Uterus (tissue), 3 donors: ENCODE measurements at regions not wholly inside any gene's neighbourhood (a gene's known extent, or its start where the extent isn't known, plus 50 kb on each side); places are given as distances from the start of the nearest gene placed in this dataset.

Experiments
- DNase-seq, 2 donors: peaks; one replicate each; pipeline ENCODE4 v3.0.0-alpha.2; 2019 to 2020
- H3K27ac ChIP-seq, 2 donors: fragments of 200-600 bp; sonication (generic); 1 replicate in 1 of 2; 2 replicates in 1 of 2; pipeline ENCODE4 v1.5.1; 2016 to 2018
- H3K27me3 ChIP-seq, 2 donors: fragments of 200-600 bp; sonication (generic); one replicate each; pipeline ENCODE4 v1.5.1; 2018 to 2019; ENCODE audit warnings: control low read depth in 1 of 2
- H3K36me3 ChIP-seq, 2 donors: fragments of 200-600 bp; sonication (generic); one replicate each; pipeline ENCODE4 v1.5.1; 2019; ENCODE audit warnings: control low read depth in 1 of 2
- H3K4me1 ChIP-seq, 2 donors: fragments of 200-600 bp; sonication (generic); one replicate each; pipeline ENCODE4 v1.5.1; 2018 to 2019; ENCODE audit warnings: control low read depth in 1 of 2
- H3K4me3 ChIP-seq, 2 donors: fragments of 200-600 bp; sonication (generic); 1 replicate in 1 of 2; 2 replicates in 1 of 2; pipeline ENCODE4 v1.5.1; 2018 to 2019; ENCODE audit warnings: mild to moderate bottlenecking in 1 of 2
- H3K9me3 ChIP-seq, 2 donors: fragments of 200-600 bp; sonication (generic); one replicate each; pipeline ENCODE4 v1.5.1; 2019; ENCODE audit warnings: control low read depth in 1 of 2
- POLR2A ChIP-seq, 2 donors: fragments of 450-650 bp; IDR thresholded peaks; one replicate each; pipeline ENCODE4 v1.6.1; 2016; ENCODE audit warnings: antibody characterized with exemption in 2 of 2, mild to moderate bottlenecking in 1 of 2, moderate library complexity in 1 of 2
- intact Hi-C: fragments of 100-400 bp; cut with DNase I; formaldehyde crosslinking; loops from one replicate; pipeline ENCODE4 v1.15.1; 2023; ENCODE audit warnings: low total_unique reads
- TF ChIP-seq, protein P1 (sequence below), 4 experiments: fragments of 200-600 bp in 2 of 4; fragments of 450-650 bp in 2 of 4; sonication (generic) in 2 of 4; IDR thresholded peaks; one replicate each; pipeline ENCODE4 v1.5.1; 2016 to 2019; ENCODE audit warnings: antibody characterized with exemption in 4 of 4, mild to moderate bottlenecking in 2 of 4, moderate library complexity in 1 of 4
- donor health status: DM: yes; HTN: yes; CAD: no.

DNA sequence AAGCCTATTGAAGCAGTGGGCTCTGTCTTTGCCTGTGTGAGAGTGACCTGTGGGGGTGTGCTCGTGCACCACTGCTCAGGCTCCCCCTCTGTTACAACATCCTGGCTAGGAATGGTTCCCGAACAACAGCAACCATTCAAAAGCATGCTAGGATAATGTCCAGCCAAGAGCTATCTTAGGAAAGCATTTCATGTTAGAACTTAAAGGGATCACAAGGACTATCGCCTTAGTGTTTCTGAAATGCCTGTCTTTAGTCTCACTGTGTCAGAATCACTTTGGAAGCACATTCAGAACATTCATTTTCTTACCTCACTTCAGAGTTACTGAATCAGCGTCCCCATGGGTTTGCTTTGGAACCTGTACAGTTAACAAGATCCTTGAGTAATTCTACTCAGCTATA is 134.9 kb upstream of the DSEL start:
- Histone ChIP-seq H3K27me3 (no peaks in the 10 kb centered on the region), H3K4me3 (no peak overlapping the region), H3K4me1 (no peaks in the 10 kb centered on the region), H3K9me3 (no peaks in the 10 kb centered on the region), H3K27ac (no peak overlapping the region), H3K36me3 (no peaks in the 10 kb centered on the region)
- TF ChIP-seq POLR2A (IDR thresholded peaks at IDR 0.05) = no peak
- TF ChIP-seq, protein P1, sequence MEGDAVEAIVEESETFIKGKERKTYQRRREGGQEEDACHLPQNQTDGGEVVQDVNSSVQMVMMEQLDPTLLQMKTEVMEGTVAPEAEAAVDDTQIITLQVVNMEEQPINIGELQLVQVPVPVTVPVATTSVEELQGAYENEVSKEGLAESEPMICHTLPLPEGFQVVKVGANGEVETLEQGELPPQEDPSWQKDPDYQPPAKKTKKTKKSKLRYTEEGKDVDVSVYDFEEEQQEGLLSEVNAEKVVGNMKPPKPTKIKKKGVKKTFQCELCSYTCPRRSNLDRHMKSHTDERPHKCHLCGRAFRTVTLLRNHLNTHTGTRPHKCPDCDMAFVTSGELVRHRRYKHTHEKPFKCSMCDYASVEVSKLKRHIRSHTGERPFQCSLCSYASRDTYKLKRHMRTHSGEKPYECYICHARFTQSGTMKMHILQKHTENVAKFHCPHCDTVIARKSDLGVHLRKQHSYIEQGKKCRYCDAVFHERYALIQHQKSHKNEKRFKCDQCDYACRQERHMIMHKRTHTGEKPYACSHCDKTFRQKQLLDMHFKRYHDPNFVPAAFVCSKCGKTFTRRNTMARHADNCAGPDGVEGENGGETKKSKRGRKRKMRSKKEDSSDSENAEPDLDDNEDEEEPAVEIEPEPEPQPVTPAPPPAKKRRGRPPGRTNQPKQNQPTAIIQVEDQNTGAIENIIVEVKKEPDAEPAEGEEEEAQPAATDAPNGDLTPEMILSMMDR (IDR thresholded peaks at IDR 0.05) = no peak
- DNase-seq = peak in 1 of 2 donors; percentile 25
- intact Hi-C loops = no loop called here

DNA sequence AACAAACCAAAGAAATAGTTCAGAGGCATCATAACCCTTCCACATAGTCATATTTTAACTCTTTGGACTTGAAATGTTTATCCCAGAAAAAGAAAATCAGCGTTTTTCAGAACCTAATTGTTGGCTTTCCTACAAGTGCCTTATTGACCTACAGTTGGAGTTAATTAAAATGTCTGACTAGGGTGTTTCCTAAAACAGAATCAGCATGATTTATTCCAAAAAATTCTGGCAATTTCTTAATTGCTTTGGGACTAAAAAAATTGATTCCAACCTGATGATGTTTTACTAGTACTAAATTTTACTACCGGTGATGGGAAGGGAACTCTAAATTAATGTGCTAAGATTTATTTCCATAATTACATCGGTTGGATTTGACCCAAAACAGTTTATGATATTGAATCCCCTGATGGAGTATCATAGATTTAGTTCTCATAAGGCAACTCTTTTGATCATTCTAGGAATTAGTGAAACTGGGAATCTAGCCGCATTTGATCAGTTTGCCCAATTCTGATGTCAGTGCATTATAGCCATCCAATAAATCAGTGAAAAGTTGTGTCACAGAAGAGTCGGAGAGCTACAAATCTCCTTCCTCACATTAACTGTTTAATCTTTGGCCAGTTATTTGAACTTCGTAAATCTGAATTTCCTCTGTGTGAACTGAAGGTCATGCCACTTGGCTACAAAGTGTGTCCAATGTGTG is 134.3 kb upstream of the DSEL start:
- H3K27me3 ChIP-seq = no peaks in the 10 kb centered on the region
- no peaks in the 10 kb centered on the region for H3K4me1 ChIP-seq
- no peak overlapping the region for H3K27ac ChIP-seq
- H3K36me3 ChIP-seq = no peaks in the 10 kb centered on the region
- H3K4me3 ChIP-seq = no peak overlapping the region
- no peaks in the 10 kb centered on the region for H3K9me3 ChIP-seq
- TF ChIP-seq, protein P1 (IDR thresholded peaks at IDR 0.05) = no peak
- no peak for TF ChIP-seq POLR2A (IDR thresholded peaks at IDR 0.05)
- intact Hi-C loops = no loop called here
- no peak for DNase-seq

DNA sequence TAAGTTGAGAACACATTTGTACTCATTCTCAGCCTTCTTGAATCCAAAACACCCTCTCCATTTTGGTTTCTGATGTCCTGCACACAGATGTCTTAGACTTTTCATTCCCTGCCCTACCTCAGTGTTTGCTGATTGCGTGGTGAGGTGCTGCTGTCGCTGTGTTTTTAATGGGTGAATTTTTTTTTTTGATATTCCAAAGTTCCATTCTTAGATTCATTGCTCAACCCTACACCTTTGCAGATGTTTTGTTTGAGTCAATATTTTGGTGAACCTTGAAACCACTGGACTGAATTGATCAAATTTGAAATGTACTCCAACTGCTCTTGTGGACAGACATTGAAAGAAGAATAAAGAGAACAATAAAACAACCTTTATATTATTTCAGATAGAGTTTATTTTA is 130.4 kb upstream of the DSEL start:
- no peak overlapping the region for H3K4me3 ChIP-seq
- H3K4me1 ChIP-seq = no peaks in the 10 kb centered on the region
- H3K9me3 ChIP-seq = no peaks in the 10 kb centered on the region
- no peaks in the 10 kb centered on the region for H3K36me3 ChIP-seq
- intact Hi-C loops = no loop called here
- no peak for DNase-seq
- H3K27ac ChIP-seq = no peak overlapping the region
- no peaks in the 10 kb centered on the region for H3K27me3 ChIP-seq
- TF ChIP-seq, protein P1 (IDR thresholded peaks at IDR 0.05) = no peak
- no peak for TF ChIP-seq POLR2A (IDR thresholded peaks at IDR 0.05)

DNA sequence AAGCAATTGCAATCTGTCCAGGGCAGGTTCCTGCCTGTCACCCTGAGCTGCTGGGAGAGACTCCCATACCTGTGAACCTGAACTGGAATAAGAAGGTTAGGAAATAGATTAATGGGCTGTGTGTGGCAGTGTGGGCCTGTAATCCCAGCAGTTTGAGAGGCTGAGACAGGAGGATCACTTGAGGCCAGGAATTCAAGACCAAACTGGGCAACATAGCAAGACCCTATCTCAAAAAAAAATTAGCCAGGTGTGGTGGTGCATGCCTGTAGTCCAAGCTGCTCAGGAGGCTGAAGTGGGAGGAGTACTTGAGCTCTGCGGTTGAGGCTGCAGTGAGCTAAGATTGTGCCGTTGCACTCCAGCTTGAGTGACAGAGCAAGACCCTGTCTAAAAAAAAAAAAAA is 127.7 kb upstream of the DSEL start:
- H3K4me3 ChIP-seq = no peak overlapping the region
- H3K36me3 ChIP-seq = no peaks in the 10 kb centered on the region
- TF ChIP-seq, protein P1 (IDR thresholded peaks at IDR 0.05) = no peak
- no peak for TF ChIP-seq POLR2A (IDR thresholded peaks at IDR 0.05)
- no peak overlapping the region for H3K27ac ChIP-seq
- no peaks in the 10 kb centered on the region for H3K27me3 ChIP-seq
- no peak for DNase-seq
- H3K4me1 ChIP-seq = no peaks in the 10 kb centered on the region
- H3K9me3 ChIP-seq = no peaks in the 10 kb centered on the region
- intact Hi-C loops = no loop called here

DNA sequence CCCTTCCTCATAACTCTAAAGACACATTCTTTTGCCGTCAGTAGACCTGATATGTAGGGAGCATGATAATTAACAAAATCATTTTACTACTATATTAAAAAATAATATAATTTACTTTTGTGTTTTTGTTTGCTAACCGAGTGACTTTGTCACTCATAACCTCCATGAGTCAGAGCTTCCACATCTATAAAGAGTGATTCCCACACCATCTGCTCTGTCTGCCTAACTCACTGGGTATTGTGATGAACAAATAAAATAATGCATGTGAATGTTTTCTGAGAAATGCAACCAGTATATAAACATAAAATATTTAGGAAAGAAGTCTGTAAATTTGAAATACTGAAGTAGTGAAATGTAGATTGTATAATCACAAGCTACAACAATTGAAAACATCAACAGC is 123.4 kb upstream of the DSEL start:
- no peak overlapping the region for H3K4me3 ChIP-seq
- no peak for DNase-seq
- TF ChIP-seq POLR2A (IDR thresholded peaks at IDR 0.05) = no peak
- TF ChIP-seq, protein P1 (IDR thresholded peaks at IDR 0.05) = no peak

More for the DNA sequence above, 123.4 kb upstream of the DSEL start:
- no peaks in the 10 kb centered on the region for H3K27me3 ChIP-seq
- H3K4me1 ChIP-seq = no peaks in the 10 kb centered on the region
- no peaks in the 10 kb centered on the region for H3K36me3 ChIP-seq
- H3K27ac ChIP-seq = no peak overlapping the region
- no peaks in the 10 kb centered on the region for H3K9me3 ChIP-seq
- intact Hi-C loops = no loop called here
